SK-N-MC (cell line): ENCODE measurements at regions not wholly inside any gene's neighbourhood (a gene's known extent, or its start where the extent isn't known, plus 50 kb on each side); places are given as distances from the start of the nearest gene placed in this dataset.

Source experiments
- DNase-seq: peaks from one replicate; pipeline ENCODE4 v3.0.0-alpha.2; 2011; ENCODE audit warnings: low read depth, low spot score
- H3K27ac ChIP-seq: fragments of 200-600 bp; sonication (generic); 2 replicates; pipeline ENCODE4 v1.5.1; 2016; ENCODE audit warnings: mixed run types
- H3K36me3 ChIP-seq: fragments of 200-600 bp; sonication (generic); 2 replicates; pipeline ENCODE4 v1.6.1; 2017; ENCODE audit warnings: antibody characterized with exemption, low read length, mixed read lengths; ENCODE audit not compliant: insufficient read depth
- H3K4me3 ChIP-seq: fragments of 200-600 bp; sonication (generic); 2 replicates; pipeline ENCODE4 v1.5.1; 2016
- H3K9ac ChIP-seq: fragments of 200-600 bp; sonication (generic); 2 replicates; pipeline ENCODE4 v1.8.0; 2017; ENCODE audit warnings: mixed run types, mixed read lengths; ENCODE audit not compliant: insufficient read length
- H3K9me3 ChIP-seq: fragments of 200-600 bp; sonication (generic); 2 replicates; pipeline ENCODE4 v1.6.1; 2017; ENCODE audit warnings: low read depth, mild to moderate bottlenecking, antibody characterized with exemption, low read length, moderate library complexity, mixed read lengths
- EZH2 ChIP-seq: fragments of 200-600 bp; sonication (generic); IDR thresholded peaks from one replicate; pipeline ENCODE4 v1.6.1; 2017; ENCODE audit warnings: antibody characterized with exemption
- FOXP2 ChIP-seq: optimal IDR thresholded peaks from 2 replicates; pipeline ENCODE3; 2011; ENCODE audit warnings: mild to moderate bottlenecking, moderate library complexity; ENCODE audit not compliant: insufficient read depth; ENCODE audit errors: extremely low read length, control extremely low read depth
- POLR2AphosphoS5 ChIP-seq: IDR thresholded peaks from 2 replicates; pipeline ENCODE4 v1.6.1; 2012; ENCODE audit warnings: mild to moderate bottlenecking, low read depth, low read length, borderline replicate concordance

DNA sequence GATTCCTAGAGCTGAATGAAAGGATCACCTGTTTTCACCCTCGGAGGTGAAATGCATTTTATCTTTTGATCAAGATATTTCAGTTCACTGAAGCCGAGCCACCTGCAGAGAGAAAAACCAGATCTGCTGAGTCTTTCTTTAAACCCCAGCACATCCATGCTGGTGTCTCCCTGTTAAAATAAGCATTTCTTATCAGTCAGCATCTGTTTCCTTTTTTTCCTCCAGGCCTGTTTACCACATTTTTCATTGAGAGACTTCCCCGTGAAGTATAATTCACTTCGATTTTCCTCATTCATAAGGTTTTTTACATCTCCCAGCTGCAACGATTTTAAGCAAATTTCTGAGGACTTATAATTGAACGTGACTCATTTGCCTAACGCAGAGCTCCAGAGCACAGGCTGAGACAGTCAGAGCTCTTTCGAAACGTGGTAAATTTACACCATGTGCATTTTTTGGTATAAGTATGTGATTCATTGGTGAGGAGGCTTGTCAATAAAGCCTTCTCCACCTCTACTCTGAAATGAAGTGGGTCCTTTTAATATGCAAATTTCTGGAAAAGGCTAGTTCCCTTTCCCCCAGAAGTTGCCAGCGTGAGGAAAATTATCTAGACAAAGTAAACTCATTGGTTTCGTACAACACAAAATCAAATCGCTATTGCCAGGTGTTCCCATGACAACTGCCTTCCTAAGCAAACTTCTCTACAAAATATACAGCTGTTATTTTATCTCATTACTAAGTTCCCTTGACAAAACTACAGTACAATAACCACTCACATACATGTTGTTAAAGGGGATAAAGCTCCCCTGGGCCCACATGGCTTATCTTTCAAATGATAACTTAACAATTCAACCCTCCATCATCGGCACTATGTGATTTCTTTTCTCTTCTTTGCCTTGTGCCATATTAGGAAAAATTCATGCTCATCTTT lies 374.8 kb upstream of the AKR1E2 start:
- DNase-seq, result no peak
- no peak overlapping the region for H3K9ac ChIP-seq
- no peaks in the 10 kb centered on the region for H3K36me3 ChIP-seq
- TF ChIP-seq POLR2AphosphoS5, result no peak
- TF ChIP-seq EZH2, result no peak
- TF ChIP-seq FOXP2, result no peak
- H3K27ac ChIP-seq, result no peak overlapping the region
- peak overlapping the region; percentile 38 for H3K4me3 ChIP-seq
- no peaks in the 10 kb centered on the region for H3K9me3 ChIP-seq

DNA sequence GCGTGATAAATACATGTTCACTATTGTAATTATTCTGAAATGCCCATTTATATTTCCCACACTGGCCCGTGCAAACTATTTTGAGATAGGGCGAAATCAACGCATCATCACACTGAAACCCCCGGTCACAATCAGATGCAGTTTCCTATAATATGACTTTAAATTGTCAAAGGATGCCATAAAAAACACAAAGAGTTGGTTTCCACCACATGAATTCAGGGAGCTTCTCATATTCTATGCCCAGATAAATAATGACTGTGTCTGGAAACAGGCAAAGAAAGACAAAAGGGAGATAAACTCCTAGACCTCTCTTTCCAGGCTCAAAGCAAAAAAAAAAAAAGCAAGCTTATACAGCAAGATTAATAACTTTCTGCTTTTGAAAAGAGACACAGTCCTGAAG lies 375.8 kb upstream of the AKR1E2 start:
- Histone ChIP-seq H3K36me3 (no peaks in the 10 kb centered on the region), H3K9ac (no peak overlapping the region), H3K4me3 (no peak overlapping the region), H3K27ac (no peak overlapping the region), H3K9me3 (no peaks in the 10 kb centered on the region)
- TF ChIP-seq POLR2AphosphoS5, result no peak
- no peak for TF ChIP-seq FOXP2
- no peak for TF ChIP-seq EZH2
- DNase-seq, result no peak

DNA sequence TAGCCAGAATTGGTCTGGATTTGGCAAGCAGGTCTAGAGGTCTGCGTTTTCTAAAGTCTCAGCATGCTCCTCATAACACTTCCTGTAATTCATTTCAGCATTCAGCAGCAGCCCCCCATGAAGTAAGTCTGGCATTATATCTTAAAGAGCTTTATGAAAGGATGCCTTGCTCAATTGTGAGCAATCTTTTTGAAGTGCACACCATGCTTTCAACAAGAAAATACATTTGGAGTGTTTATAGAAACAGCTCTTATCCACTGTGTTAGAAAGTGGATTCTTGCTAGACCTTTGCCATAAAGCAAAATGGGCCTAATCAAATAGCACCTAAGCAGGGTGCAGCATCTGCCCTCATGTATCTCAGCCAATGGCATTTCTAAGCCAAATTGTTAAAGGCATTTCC lies 378.0 kb upstream of the AKR1E2 start:
- Histone ChIP-seq H3K9me3 (no peaks in the 10 kb centered on the region), H3K27ac (no peak overlapping the region), H3K4me3 (no peak overlapping the region), H3K36me3 (no peaks in the 10 kb centered on the region), H3K9ac (no peak overlapping the region)
- TF ChIP-seq EZH2 (no peak), FOXP2 (no peak), POLR2AphosphoS5 (no peak)
- no peak for DNase-seq

DNA sequence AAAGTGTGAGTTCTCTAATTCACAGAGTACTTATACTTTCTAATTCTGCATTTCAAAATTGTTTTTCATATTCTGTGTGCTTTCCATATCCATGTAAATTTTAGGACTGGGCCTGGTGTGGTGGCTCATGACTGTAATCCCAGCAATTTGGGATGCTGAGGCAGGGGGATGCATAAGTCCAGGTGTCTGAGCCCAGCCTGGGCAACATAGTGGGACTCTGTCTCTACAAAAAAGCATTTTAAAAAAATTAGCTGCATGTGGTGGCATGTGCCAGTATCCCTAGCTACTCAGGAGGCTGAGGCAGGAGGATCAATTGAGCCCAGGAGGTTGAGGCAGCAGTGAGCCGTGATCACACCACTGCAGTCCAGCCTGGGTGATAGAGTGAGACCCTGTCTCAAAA lies 382.6 kb upstream of the AKR1E2 start:
- Histone ChIP-seq H3K9me3 (no peaks in the 10 kb centered on the region), H3K27ac (no peak overlapping the region), H3K4me3 (no peak overlapping the region), H3K36me3 (no peaks in the 10 kb centered on the region), H3K9ac (no peak overlapping the region)
- TF ChIP-seq EZH2 (no peak), FOXP2 (no peak), POLR2AphosphoS5 (no peak)
- no peak for DNase-seq

DNA sequence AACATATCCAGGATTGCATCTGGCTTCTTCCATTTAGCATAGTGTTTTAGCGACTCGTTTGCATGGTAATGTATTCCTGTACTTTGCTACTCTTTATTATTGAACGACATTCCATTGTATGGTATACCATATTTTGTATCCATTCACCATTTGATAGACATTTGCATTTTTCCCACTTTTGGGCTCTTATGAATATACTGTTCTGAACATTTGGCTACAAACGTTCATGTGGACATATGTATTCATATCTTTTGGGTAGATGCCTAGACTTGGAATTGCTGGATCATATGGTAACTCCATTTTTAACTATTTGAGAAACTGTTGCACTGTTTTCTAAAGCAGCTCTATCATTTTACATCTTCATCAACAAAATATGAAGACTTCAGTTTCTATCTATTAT lies 383.7 kb upstream of the AKR1E2 start:
- H3K4me3 ChIP-seq, result no peak overlapping the region
- DNase-seq, result no peak
- TF ChIP-seq EZH2, result no peak
- TF ChIP-seq POLR2AphosphoS5, result no peak
- TF ChIP-seq FOXP2, result no peak
- no peaks in the 10 kb centered on the region for H3K36me3 ChIP-seq
- no peaks in the 10 kb centered on the region for H3K9me3 ChIP-seq
- H3K9ac ChIP-seq, result no peak overlapping the region
- no peak overlapping the region for H3K27ac ChIP-seq

DNA sequence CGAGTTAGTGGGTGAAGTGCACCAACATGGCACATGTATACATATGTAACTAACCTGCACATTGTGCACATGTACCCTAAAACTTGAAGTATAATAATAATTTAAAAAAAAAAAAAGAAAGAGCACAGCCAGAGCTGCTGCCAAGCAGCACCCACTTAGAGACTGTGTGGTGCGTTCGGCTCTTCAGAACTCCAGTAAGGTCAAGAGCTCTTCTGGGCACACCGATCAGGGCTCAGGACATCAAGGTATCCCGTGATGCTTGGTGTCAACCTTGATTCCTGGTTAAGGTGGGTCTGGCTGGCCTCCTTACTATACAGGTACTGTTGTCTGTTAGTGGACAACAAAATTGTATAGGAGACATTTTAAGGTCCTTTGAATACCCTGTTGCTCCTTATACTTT lies 385.7 kb upstream of the AKR1E2 start:
- no peak overlapping the region for H3K4me3 ChIP-seq
- no peaks in the 10 kb centered on the region for H3K36me3 ChIP-seq
- no peak overlapping the region for H3K9ac ChIP-seq
- no peak overlapping the region for H3K27ac ChIP-seq
- TF ChIP-seq FOXP2 (no peak), POLR2AphosphoS5 (no peak), EZH2 (no peak)
- DNase-seq, result no peak
- H3K9me3 ChIP-seq, result no peaks in the 10 kb centered on the region

DNA sequence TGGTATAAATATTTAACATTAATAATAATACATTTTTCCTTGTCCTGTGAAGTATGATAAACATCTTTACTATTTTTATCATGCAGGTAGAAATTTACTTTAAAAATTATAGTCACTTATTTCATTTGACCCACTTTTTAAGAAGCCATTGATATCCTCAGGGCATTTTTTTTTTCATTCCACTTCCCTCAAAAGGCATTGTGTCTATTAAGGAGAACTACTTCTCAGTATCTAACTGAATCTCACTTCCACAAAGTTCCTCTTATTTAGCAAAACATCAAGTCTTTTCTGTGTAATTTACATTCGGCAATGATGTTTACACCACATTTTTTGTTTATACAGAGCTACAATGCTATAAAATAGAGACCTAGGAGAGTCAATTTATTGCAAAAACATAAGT lies 388.2 kb upstream of the AKR1E2 start:
- H3K27ac ChIP-seq, result no peak overlapping the region
- H3K9ac ChIP-seq, result no peak overlapping the region
- no peaks in the 10 kb centered on the region for H3K36me3 ChIP-seq
- no peak for DNase-seq
- H3K9me3 ChIP-seq, result no peaks in the 10 kb centered on the region
- TF ChIP-seq FOXP2 (no peak), EZH2 (no peak), POLR2AphosphoS5 (no peak)
- no peak overlapping the region for H3K4me3 ChIP-seq

DNA sequence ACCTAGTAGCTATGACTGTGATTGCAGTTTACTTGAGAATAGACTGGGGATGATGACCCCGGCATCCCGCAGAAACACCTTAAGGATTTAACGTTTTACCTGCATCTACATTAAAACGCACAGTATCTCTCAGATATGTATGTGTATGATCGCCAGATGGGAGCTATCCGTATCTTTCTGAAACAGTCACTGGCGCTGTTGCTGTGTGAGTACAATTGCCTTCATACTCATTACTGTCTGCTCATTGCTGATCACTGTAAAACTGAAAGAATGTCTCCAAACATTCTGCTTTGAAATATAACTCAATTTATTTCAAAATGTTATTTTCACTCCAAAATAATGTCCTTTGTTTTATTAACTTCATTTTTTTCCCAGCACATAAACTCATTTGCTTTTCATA lies 388.9 kb upstream of the AKR1E2 start:
- H3K4me3 ChIP-seq, result no peak overlapping the region
- H3K9me3 ChIP-seq, result no peaks in the 10 kb centered on the region
- no peak overlapping the region for H3K27ac ChIP-seq
- DNase-seq, result no peak
- H3K36me3 ChIP-seq, result no peaks in the 10 kb centered on the region
- TF ChIP-seq EZH2 (no peak), POLR2AphosphoS5 (no peak), FOXP2 (no peak)
- H3K9ac ChIP-seq, result no peak overlapping the region

DNA sequence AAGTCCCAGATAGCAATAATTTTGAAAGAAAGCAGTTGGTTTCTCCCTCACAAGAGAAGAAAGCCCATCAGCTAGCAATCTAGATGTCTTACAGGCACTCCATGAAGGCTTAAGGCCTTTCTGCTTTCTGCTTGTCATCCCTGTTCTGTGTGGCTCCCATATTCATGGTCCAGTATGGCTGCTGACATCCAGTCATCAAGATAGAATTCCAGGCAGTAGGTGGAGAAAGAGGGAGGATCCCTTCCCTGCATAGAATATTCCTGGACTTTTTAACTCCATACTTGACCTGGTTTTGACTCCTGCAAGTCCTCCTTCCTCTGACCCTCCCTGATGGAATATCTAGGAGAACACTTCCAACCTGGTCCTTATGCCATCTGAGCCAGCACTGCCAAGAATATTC lies 389.9 kb upstream of the AKR1E2 start:
- Histone ChIP-seq H3K9ac (no peak overlapping the region), H3K36me3 (no peaks in the 10 kb centered on the region), H3K27ac (no peak overlapping the region), H3K4me3 (no peak overlapping the region), H3K9me3 (no peaks in the 10 kb centered on the region)
- DNase-seq, result no peak
- no peak for TF ChIP-seq EZH2
- TF ChIP-seq FOXP2, result no peak
- TF ChIP-seq POLR2AphosphoS5, result no peak
